ENCODE measurements at regions not wholly inside any gene's neighbourhood (a gene's known extent, or its start where the extent isn't known, plus 50 kb on each side); places are given as distances from the start of the nearest gene placed in this dataset.
A peak's percentile ranks its signal among the peaks of the same experiment; 100 is the strongest.

DNA sequence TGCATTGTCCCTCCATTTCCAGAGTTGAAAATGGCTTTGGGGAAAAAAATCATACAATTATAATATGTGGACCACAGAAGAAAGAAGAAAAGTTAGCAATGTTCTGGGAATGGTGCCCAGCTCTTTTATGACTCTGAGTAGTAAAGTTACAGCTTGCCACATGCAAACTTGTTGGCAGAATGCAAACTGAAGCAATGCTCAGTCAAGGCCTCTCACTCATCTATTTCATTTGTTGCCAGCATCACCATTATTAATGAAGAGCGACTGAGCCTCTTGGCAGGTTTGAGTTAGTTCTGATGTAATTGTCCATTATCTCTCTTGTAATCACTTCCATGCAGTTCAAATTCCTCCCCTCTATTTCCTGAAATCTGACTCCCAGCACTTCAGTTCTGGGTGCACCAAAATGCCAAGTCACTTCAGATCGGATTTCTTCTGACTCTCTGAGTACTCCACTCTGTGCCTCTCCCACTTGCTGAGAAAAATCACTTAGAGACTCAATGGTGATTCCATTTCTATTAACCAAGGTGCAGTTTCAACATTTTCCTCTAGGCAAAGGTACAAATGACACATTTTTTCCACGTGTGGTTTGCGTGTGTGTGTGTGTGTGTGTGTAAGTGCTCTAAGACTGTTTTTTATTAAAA lies 154.4 kb upstream of the STMND1 start:
- TF ChIP-seq CTCF (optimal IDR thresholded peaks at IDR 0.05 in 1 of 3, IDR thresholded peaks at IDR 0.05 in 1 of 3, conservative IDR thresholded peaks at IDR 0.05 in 1 of 3; ENCODE audit: extremely low read depth in 1 of 3, insufficient read depth in 2 of 3, low read length in 3 of 3), result no peak
- TF ChIP-seq EZH2 (IDR thresholded peaks at IDR 0.05; ENCODE audit: low read length), result no peak
- Histone ChIP-seq H3K79me2 (ENCODE audit: control insufficient read depth, insufficient read depth, low read length) (no peaks in the 10 kb centered on the region), H3K9me3 (ENCODE audit: control insufficient read depth, low read depth, low read length) (no peaks in the 10 kb centered on the region), H3K36me3 (ENCODE audit: control insufficient read depth in 2 of 2, extremely low read depth in 1 of 2, insufficient read depth in 2 of 2, low read length in 2 of 2) (no peaks in the 10 kb centered on the region), H3K27ac (ENCODE audit: control insufficient read depth, insufficient read depth, low read length) (peak overlapping the region; percentile 47), H3K27me3 (ENCODE audit: control insufficient read depth, extremely low read depth, insufficient read depth, low read length) (peaks cover 3% of the 10 kb centered on the region), H4K20me1 (ENCODE audit: control insufficient read depth, extremely low read depth, insufficient read depth, low read length) (no peaks in the 10 kb centered on the region), H3K9ac (ENCODE audit: control insufficient read depth, extremely low read depth, insufficient read depth, low read length) (no peak overlapping the region), H3K4me2 (ENCODE audit: control insufficient read depth, extremely low read depth, insufficient read depth, low read depth, low read length) (peak overlapping the region; percentile 50), H3K4me3 (ENCODE audit: control insufficient read depth in 2 of 3, extremely low read depth in 1 of 3, insufficient read depth in 2 of 3, low read depth in 1 of 3, low read length in 3 of 3) (no peak overlapping the region), H3K9me1 (ENCODE audit: control insufficient read depth, extremely low read depth, insufficient read depth, low read length) (no peaks in the 10 kb centered on the region), H3K4me1 (ENCODE audit: control insufficient read depth, extremely low read depth, insufficient read depth, low read length) (peaks cover 12% of the 10 kb centered on the region), H2AFZ (ENCODE audit: control insufficient read depth, low read length) (peak overlapping the region; percentile 60)
- dilution Hi-C loops (cut with MboI; ENCODE audit: extremely low pct_ligation_motif_present, low sequenced_read_pairs), result no loop called here
- FAIRE-seq (peak; percentile 73), DNase-seq (ENCODE audit: low read depth, low spot score) (no peak)

DNA sequence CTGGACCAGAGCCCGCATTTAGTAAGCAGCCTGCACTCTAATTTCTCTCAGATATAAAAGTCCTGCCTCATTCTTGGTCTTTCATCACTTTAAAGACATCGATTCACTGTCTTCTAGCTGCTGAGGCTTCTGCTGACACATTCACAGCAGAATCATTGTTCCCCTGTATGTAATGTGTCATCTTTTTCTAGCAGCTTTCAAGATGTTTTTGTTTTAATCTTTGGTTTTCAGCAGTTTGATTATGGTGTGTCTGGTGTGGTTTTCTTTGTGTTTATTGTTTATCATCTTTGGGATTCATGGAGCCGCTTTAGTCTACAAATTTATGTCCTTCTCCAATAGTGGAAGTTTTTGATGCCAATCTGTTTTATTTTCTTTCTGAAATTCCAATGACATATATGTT lies 157.3 kb upstream of the STMND1 start:
- TF ChIP-seq CTCF (optimal IDR thresholded peaks at IDR 0.05 in 1 of 3, IDR thresholded peaks at IDR 0.05 in 1 of 3, conservative IDR thresholded peaks at IDR 0.05 in 1 of 3; ENCODE audit: extremely low read depth in 1 of 3, insufficient read depth in 2 of 3, low read length in 3 of 3) (no peak), EZH2 (IDR thresholded peaks at IDR 0.05; ENCODE audit: low read length) (no peak)
- H3K9ac ChIP-seq (ENCODE audit: control insufficient read depth, extremely low read depth, insufficient read depth, low read length), result no peak overlapping the region
- peaks cover 9% of the 10 kb centered on the region for H3K27me3 ChIP-seq (ENCODE audit: control insufficient read depth, extremely low read depth, insufficient read depth, low read length)
- H2AFZ ChIP-seq (ENCODE audit: control insufficient read depth, low read length), result no peak overlapping the region
- H3K79me2 ChIP-seq (ENCODE audit: control insufficient read depth, insufficient read depth, low read length), result no peaks in the 10 kb centered on the region
- H3K9me1 ChIP-seq (ENCODE audit: control insufficient read depth, extremely low read depth, insufficient read depth, low read length), result no peaks in the 10 kb centered on the region
- FAIRE-seq (peak; percentile 5), DNase-seq (ENCODE audit: low read depth, low spot score) (no peak)
- H3K4me1 ChIP-seq (ENCODE audit: control insufficient read depth, extremely low read depth, insufficient read depth, low read length), result peaks cover 12% of the 10 kb centered on the region
- H3K4me2 ChIP-seq (ENCODE audit: control insufficient read depth, extremely low read depth, insufficient read depth, low read depth, low read length), result no peak overlapping the region
- no peaks in the 10 kb centered on the region for H3K9me3 ChIP-seq (ENCODE audit: control insufficient read depth, low read depth, low read length)
- dilution Hi-C loops (cut with MboI; ENCODE audit: extremely low pct_ligation_motif_present, low sequenced_read_pairs), result no loop called here
- no peak overlapping the region for H3K4me3 ChIP-seq (ENCODE audit: control insufficient read depth in 2 of 3, extremely low read depth in 1 of 3, insufficient read depth in 2 of 3, low read depth in 1 of 3, low read length in 3 of 3)
- no peaks in the 10 kb centered on the region for H4K20me1 ChIP-seq (ENCODE audit: control insufficient read depth, extremely low read depth, insufficient read depth, low read length)
- no peak overlapping the region for H3K27ac ChIP-seq (ENCODE audit: control insufficient read depth, insufficient read depth, low read length)
- no peaks in the 10 kb centered on the region for H3K36me3 ChIP-seq (ENCODE audit: control insufficient read depth in 2 of 2, extremely low read depth in 1 of 2, insufficient read depth in 2 of 2, low read length in 2 of 2)
